Suprapubic skin (tissue), 4 donors: ENCODE measurements at regions not wholly inside any gene's neighbourhood (a gene's known extent, or its start where the extent isn't known, plus 50 kb on each side); places are given as distances from the start of the nearest gene placed in this dataset.

Experiments
- EP300 ChIP-seq: sonication (generic); formaldehyde crosslinking; IDR thresholded peaks from one replicate; pipeline ENCODE4 v1.6.1; 2017; ENCODE audit warnings: antibody characterized with exemption
- POLR2A ChIP-seq, 2 donors: fragments of 450-650 bp; IDR thresholded peaks; one replicate each; pipeline ENCODE4 v1.6.1; 2017; ENCODE audit warnings: antibody characterized with exemption in 2 of 2, mild to moderate bottlenecking in 2 of 2, moderate library complexity in 2 of 2
- POLR2AphosphoS5 ChIP-seq, 3 donors: sonication (generic); formaldehyde crosslinking; IDR thresholded peaks; one replicate each; pipeline ENCODE4 v1.6.1; 2017; ENCODE audit warnings: antibody characterized with exemption in 3 of 3
- TF ChIP-seq, protein P1 (sequence below), 2 donors: fragments of 200-600 bp in 1 of 2; fragments of 450-650 bp in 1 of 2; sonication (generic) in 1 of 2; IDR thresholded peaks; one replicate each; pipeline ENCODE4 v1.5.1; 2016 to 2019; ENCODE audit warnings: antibody characterized with exemption in 2 of 2, mild to moderate bottlenecking in 1 of 2, moderate library complexity in 1 of 2

DNA sequence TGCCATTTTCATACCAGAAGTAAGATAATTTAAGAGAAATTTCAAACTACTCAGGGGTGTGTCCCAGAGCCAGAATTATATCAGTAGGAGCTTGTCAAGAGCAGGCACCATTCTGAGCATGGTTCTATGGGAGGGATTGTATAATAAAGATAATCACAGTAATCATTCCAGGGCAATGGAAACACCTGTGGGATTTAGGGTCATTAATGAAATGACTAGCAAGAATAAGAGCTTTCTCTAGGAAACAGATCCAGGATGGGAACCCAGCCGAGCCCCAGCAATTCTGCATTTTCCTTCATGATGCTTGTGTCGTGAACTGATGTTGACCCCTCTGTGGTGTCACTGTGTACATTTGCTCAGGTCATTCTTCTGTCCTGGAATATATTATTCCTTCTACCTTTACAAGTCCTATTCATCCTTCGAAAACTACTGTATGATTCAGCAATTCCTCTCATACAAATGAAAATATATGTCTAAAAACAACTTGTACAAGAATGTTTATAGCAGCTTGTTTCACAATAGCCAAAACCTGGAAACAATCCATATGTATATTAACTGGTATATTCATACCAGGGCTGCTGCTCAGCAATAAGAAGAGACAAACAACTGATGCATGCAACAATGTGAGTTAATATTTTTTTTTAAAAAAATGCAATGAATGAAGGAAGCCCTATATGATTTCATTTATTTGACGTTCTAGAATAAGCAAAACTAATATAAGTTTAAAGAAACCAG is 687.8 kb upstream of the KLHL29 start:
- TF ChIP-seq, protein P1, sequence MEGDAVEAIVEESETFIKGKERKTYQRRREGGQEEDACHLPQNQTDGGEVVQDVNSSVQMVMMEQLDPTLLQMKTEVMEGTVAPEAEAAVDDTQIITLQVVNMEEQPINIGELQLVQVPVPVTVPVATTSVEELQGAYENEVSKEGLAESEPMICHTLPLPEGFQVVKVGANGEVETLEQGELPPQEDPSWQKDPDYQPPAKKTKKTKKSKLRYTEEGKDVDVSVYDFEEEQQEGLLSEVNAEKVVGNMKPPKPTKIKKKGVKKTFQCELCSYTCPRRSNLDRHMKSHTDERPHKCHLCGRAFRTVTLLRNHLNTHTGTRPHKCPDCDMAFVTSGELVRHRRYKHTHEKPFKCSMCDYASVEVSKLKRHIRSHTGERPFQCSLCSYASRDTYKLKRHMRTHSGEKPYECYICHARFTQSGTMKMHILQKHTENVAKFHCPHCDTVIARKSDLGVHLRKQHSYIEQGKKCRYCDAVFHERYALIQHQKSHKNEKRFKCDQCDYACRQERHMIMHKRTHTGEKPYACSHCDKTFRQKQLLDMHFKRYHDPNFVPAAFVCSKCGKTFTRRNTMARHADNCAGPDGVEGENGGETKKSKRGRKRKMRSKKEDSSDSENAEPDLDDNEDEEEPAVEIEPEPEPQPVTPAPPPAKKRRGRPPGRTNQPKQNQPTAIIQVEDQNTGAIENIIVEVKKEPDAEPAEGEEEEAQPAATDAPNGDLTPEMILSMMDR (IDR thresholded peaks at IDR 0.05): no peak
- TF ChIP-seq POLR2AphosphoS5 (IDR thresholded peaks at IDR 0.05) (no peak), POLR2A (IDR thresholded peaks at IDR 0.05) (no peak), EP300 (no peak)
